HEK293T (cell line): ENCODE measurements at regions not wholly inside any gene's neighbourhood (a gene's known extent, or its start where the extent isn't known, plus 50 kb on each side); places are given as distances from the start of the nearest gene placed in this dataset.

Experiments
- FOXK2 ChIP-seq: fragments of 450-650 bp; IDR thresholded peaks from 2 replicates; pipeline ENCODE4 v1.6.1; 2016; ENCODE audit warnings: mild to moderate bottlenecking
- FOXM1 ChIP-seq: fragments of 450-650 bp; IDR thresholded peaks from 2 replicates; pipeline ENCODE4 v1.6.1; 2017; ENCODE audit warnings: mild to moderate bottlenecking, borderline replicate concordance
- HDGF ChIP-seq: fragments of 450-650 bp; IDR thresholded peaks from 2 replicates; pipeline ENCODE4 v1.6.1; 2017; ENCODE audit warnings: antibody characterized with exemption, borderline replicate concordance
- NFRKB ChIP-seq: fragments of 450-650 bp; IDR thresholded peaks from 2 replicates; pipeline ENCODE4 v1.6.1; 2016; ENCODE audit warnings: mild to moderate bottlenecking, moderate library complexity
- SP1 ChIP-seq: fragments of 450-650 bp; IDR thresholded peaks from 2 replicates; pipeline ENCODE4 v1.6.1; 2017

DNA sequence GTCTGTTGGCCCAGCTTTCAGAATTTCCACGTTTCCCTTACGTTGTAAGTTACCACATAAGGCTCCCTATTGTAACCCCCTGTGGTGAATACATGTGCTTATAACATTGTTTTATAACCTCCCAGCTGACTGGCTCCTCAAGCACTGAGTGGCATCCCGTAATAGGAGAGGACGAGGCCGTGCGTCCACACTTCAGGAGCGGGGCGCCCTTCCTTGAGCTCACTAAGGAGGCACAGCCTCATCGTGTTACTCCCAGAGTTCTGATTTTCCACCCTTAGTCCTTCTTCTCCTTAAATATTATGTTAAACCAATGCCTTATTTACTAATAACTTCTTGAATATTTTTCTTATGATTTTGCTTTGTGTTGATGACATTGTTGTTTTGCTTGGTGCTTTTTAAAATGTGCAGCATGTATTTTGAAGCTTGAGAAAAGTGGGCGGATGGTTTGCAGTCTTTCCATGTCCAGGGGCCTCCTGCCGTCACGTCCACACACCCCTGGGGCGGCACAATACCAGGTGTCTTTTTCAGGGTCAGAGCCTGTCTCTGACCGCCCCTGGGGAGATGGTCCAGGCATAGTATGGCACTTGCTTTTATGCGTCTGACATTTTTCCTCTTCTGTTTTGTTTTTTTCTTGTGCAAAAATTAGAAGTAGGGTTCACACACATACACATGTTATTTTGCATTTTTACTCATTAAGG is 181.8 kb downstream of the DLL1 start:
- no peak for TF ChIP-seq FOXM1
- TF ChIP-seq HDGF, result no peak
- no peak for TF ChIP-seq NFRKB
- TF ChIP-seq FOXK2, result no peak
- no peak for TF ChIP-seq SP1
